IMR-90 (cell line): ENCODE measurements at regions not wholly inside any gene's neighbourhood (a gene's known extent, or its start where the extent isn't known, plus 50 kb on each side); places are given as distances from the start of the nearest gene placed in this dataset.

Experiments
- ATAC-seq: fragments of 200-7000 bp; cut with Tn5 transposase; 2 replicates; pipeline ENCODE4 v1.9.1; 2020; ENCODE audit warnings: low read depth, mild to moderate bottlenecking, moderate library complexity
- BruUV-seq: library from RNA; stranded (reverse); fragments of 400-500 nt; replicated peaks from 2 replicates; lab custom pipeline; 2021; lab: Mats Ljungman, UMichigan
- CTCF ChIA-PET: fragments of 300-600 bp; formaldehyde crosslinking; extraction: SDS; loops from one replicate; lab custom pipeline; 2021; ENCODE audit warnings: antibody characterized with exemption; lab: Yijun Ruan, JAX
- POLR2A ChIA-PET: fragments of 300-600 bp; sonication (Branson Sonifier 250); formaldehyde crosslinking; loops from one replicate; lab custom pipeline; 2022; ENCODE audit warnings: antibody characterized with exemption; ENCODE audit not compliant: unreplicated experiment; lab: Charles Lee
- DNase-seq: peaks from one replicate; pipeline ENCODE4 v3.0.0; 2013
- H2AFZ ChIP-seq: replicated peaks from 2 replicates; pipeline ENCODE3; 2013; ENCODE audit warnings: low read length, mild to moderate bottlenecking; ENCODE audit not compliant: poor library complexity
- H2AK5ac ChIP-seq: 2 replicates; pipeline ENCODE4 v1.6.1; 2013; ENCODE audit warnings: low read depth, low read length, inconsistent platforms
- H2AK9ac ChIP-seq: replicated peaks from 2 replicates; pipeline ENCODE3; 2013; ENCODE audit warnings: mild to moderate bottlenecking, low read depth, low read length, moderate library complexity; ENCODE audit not compliant: poor library complexity
- H2BK120ac ChIP-seq: 2 replicates; pipeline ENCODE4 v1.6.1; 2013; ENCODE audit warnings: low read depth, low read length, inconsistent platforms
- H2BK15ac ChIP-seq: 3 replicates; pipeline ENCODE4 v1.6.1; 2013; ENCODE audit warnings: low read depth, low read length, inconsistent platforms
- H2BK20ac ChIP-seq: 2 replicates; pipeline ENCODE4 v1.6.1; 2013; ENCODE audit warnings: low read depth, mild to moderate bottlenecking, inconsistent platforms, low read length, moderate library complexity
- H2BK5ac ChIP-seq: 2 replicates; pipeline ENCODE4 v1.6.1; 2013; ENCODE audit warnings: mild to moderate bottlenecking, low read depth, low read length, inconsistent platforms; ENCODE audit not compliant: poor library complexity, severe bottlenecking
- H3K14ac ChIP-seq: replicated peaks from 2 replicates; pipeline ENCODE4 v1.6.1; 2013; ENCODE audit warnings: low read depth, low read length, inconsistent platforms
- H3K18ac ChIP-seq: 2 replicates; pipeline ENCODE4 v1.6.1; 2013; ENCODE audit warnings: low read depth, low read length, control low read depth
- H3K23ac ChIP-seq: 2 replicates; pipeline ENCODE4 v1.6.1; 2013; ENCODE audit warnings: low read depth, low read length, inconsistent platforms
- H3K27ac ChIP-seq: 2 replicates; pipeline ENCODE4 v1.5.1; 2013; ENCODE audit warnings: mild to moderate bottlenecking, control low read depth, low read length; ENCODE audit not compliant: insufficient read depth
- H3K27me3 ChIP-seq: 2 replicates; pipeline ENCODE4 v1.6.1; 2013; ENCODE audit warnings: low read length; ENCODE audit not compliant: control insufficient read depth, insufficient read depth
- H3K36me3 ChIP-seq: 2 replicates; pipeline ENCODE4 v1.6.1; 2013; ENCODE audit warnings: low read length, mixed read lengths; ENCODE audit not compliant: control insufficient read depth, insufficient read depth
- H3K4ac ChIP-seq: 2 replicates; pipeline ENCODE4 v1.6.1; 2013; ENCODE audit warnings: low read depth, low read length, inconsistent platforms
- H3K4me1 ChIP-seq: 2 replicates; pipeline ENCODE4 v1.6.1; 2013; ENCODE audit warnings: low read length, mixed read lengths; ENCODE audit not compliant: control insufficient read depth, insufficient read depth
- H3K4me2 ChIP-seq: 2 replicates; pipeline ENCODE4 v1.6.1; 2013; ENCODE audit warnings: low read depth, mild to moderate bottlenecking, control low read depth, low read length, moderate library complexity
- H3K4me3 ChIP-seq: 2 replicates; pipeline ENCODE4 v1.5.1; 2013; ENCODE audit warnings: low read depth, mild to moderate bottlenecking, control low read depth, low read length, moderate library complexity; ENCODE audit not compliant: insufficient read depth
- H3K56ac ChIP-seq: 2 replicates; pipeline ENCODE4 v1.6.1; 2013; ENCODE audit warnings: low read length, inconsistent platforms; ENCODE audit not compliant: insufficient read depth; ENCODE audit errors: extremely low read depth
- H3K79me1 ChIP-seq, 2 experiments: 2 replicates each; pipeline ENCODE4 v1.6.1; 2013; ENCODE audit warnings: low read length in 2 of 2, inconsistent platforms in 1 of 2, low read depth in 1 of 2
- H3K9ac ChIP-seq: 2 replicates; pipeline ENCODE4 v1.6.1; 2013; ENCODE audit warnings: low read depth, low read length, control low read depth
- H3K9me1 ChIP-seq: 2 replicates; pipeline ENCODE4 v1.6.1; 2013; ENCODE audit warnings: low read length, inconsistent platforms; ENCODE audit not compliant: insufficient read depth
- H3K9me3 ChIP-seq: 2 replicates; pipeline ENCODE4 v1.6.1; 2013; ENCODE audit warnings: low read length; ENCODE audit not compliant: control insufficient read depth, insufficient read depth
- H4K20me1 ChIP-seq: 2 replicates; pipeline ENCODE4 v1.6.1; 2013; ENCODE audit warnings: low read length, inconsistent platforms; ENCODE audit not compliant: insufficient read depth
- H4K5ac ChIP-seq: 2 replicates; pipeline ENCODE4 v1.6.1; 2013; ENCODE audit warnings: mild to moderate bottlenecking, low read depth, low read length, control low read depth
- H4K8ac ChIP-seq, 2 experiments: 2 replicates each; pipeline ENCODE4 v1.6.1; 2013; ENCODE audit warnings: low read depth in 2 of 2, low read length in 2 of 2, control low read depth in 1 of 2, inconsistent platforms in 1 of 2
- H4K91ac ChIP-seq: 2 replicates; pipeline ENCODE4 v1.6.1; 2013; ENCODE audit warnings: low read depth, low read length, inconsistent platforms; ENCODE audit not compliant: insufficient read depth
- BHLHE40 ChIP-seq: fragments of 150-350 bp; IDR thresholded peaks from 2 replicates; pipeline ENCODE4 v1.6.1; 2016; ENCODE audit warnings: mild to moderate bottlenecking, low read depth, low read length
- CHD1 ChIP-seq: IDR thresholded peaks from 2 replicates; pipeline ENCODE4 v1.6.1; 2012; ENCODE audit warnings: low read depth, low read length, improper control_type of control experiment
- CTCF ChIP-seq: conservative IDR thresholded peaks from 2 replicates; pipeline ENCODE4 v1.5.1; 2012; ENCODE audit warnings: mild to moderate bottlenecking, low read depth, low read length, improper control_type of control experiment
- FOS ChIP-seq: fragments of 150-350 bp; IDR thresholded peaks from 2 replicates; pipeline ENCODE4 v1.6.1; 2016; ENCODE audit warnings: low read depth, low read length
- MAFK ChIP-seq: IDR thresholded peaks from 2 replicates; pipeline ENCODE4 v1.6.1; 2012; ENCODE audit warnings: low read depth, low read length, improper control_type of control experiment
- MXI1 ChIP-seq: IDR thresholded peaks from 2 replicates; pipeline ENCODE4 v1.6.1; 2012; ENCODE audit warnings: low read depth, mild to moderate bottlenecking, low read length, moderate library complexity, borderline replicate concordance
- NFE2L2 ChIP-seq: fragments of 150-350 bp; IDR thresholded peaks from 2 replicates; pipeline ENCODE4 v1.6.1; 2016; ENCODE audit warnings: low read depth, mild to moderate bottlenecking, low read length
- POLR2A ChIP-seq: IDR thresholded peaks from 2 replicates; pipeline ENCODE4 v1.6.1; 2012; ENCODE audit warnings: mild to moderate bottlenecking, low read depth, low read length
- RAD21 ChIP-seq: IDR thresholded peaks from 2 replicates; pipeline ENCODE4 v1.6.1; 2012; ENCODE audit warnings: low read length, improper control_type of control experiment
- RFX5 ChIP-seq: IDR thresholded peaks from 2 replicates; pipeline ENCODE4 v1.8.0; 2012; ENCODE audit warnings: low read depth, mild to moderate bottlenecking, low read length, moderate library complexity
- USF2 ChIP-seq: fragments of 150-350 bp; IDR thresholded peaks from 2 replicates; pipeline ENCODE4 v1.6.1; 2017; ENCODE audit warnings: mild to moderate bottlenecking, antibody characterized with exemption, low read length, low read depth
- WGBS, 2 experiments: methylation state at CpG; one replicate each; pipeline versions ENCODE4 v1.1.5 to v1.1.7; 2013; ENCODE audit warnings: missing lambda C conversion rate in 2 of 2; ENCODE audit not compliant: insufficient read length in 1 of 2; ENCODE audit errors: extremely low coverage in 2 of 2; 5-methylcytosine and 5-hydroxymethylcytosine counted together
- dilution Hi-C: fragments of 300-500 bp; cut with HindIII; formaldehyde crosslinking; loops from one replicate; pipeline ENCODE4 v1.14.3; 2018; ENCODE audit warnings: low sequenced_read_pairs; ENCODE audit not compliant: unreplicated experiment
- in situ Hi-C: fragments of 300-500 bp; cut with MboI; formaldehyde crosslinking; loops from 3 replicates; pipeline ENCODE4 v1.14.3; 2019; ENCODE audit warnings: low sequenced_read_pairs, inconsistent platforms, mixed read lengths
- intact Hi-C: fragments of 100-400 bp; cut with micrococcal nuclease; formaldehyde crosslinking; loops from 2 replicates; pipeline ENCODE4 v1.10.0; 2022
- TF ChIP-seq, protein P1 (sequence below): fragments of 150-350 bp; IDR thresholded peaks from 2 replicates; pipeline ENCODE4 v1.6.1; 2016; ENCODE audit warnings: low read depth, mild to moderate bottlenecking, low read length, moderate library complexity, borderline replicate concordance

DNA sequence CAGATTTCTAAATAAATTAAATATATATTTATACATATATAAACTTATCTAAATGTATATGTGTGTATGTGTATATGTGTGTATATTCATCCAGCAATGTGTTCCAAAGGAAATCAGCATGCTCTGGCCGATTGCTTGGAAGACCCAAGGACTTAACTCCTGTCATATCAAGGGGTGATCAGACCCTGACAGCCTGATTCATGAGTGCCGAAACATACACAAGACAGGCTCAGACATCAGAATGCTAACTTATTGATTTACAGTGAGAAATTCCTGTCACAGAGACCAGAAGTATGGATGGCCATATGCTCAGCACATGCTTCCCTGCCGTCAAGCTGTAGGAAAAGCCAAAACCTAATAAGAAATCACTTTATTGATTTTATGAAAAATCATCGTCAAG lies 545.1 kb upstream of the NR5A2 start:
- Histone ChIP-seq H3K27me3 (no peaks in the 10 kb centered on the region), H4K91ac (no peak overlapping the region), H2BK120ac (no peak overlapping the region), H4K5ac (no peak overlapping the region), H3K9me1 (no peaks in the 10 kb centered on the region), H4K20me1 (no peaks in the 10 kb centered on the region), H3K4me1 (no peaks in the 10 kb centered on the region), H2AK9ac (no peak overlapping the region), H2AK5ac (no peak overlapping the region), H3K9me3 (no peaks in the 10 kb centered on the region), H3K36me3 (no peaks in the 10 kb centered on the region), H2BK5ac (no peak overlapping the region), H3K14ac (no peak overlapping the region), H3K4me3 (no peak overlapping the region), H2BK20ac (no peak overlapping the region), H3K18ac (no peak overlapping the region), H3K23ac (no peak overlapping the region), H3K56ac (no peak overlapping the region), H2AFZ (no peak overlapping the region), H3K4me2 (no peak overlapping the region), H3K4ac (no peak overlapping the region), H2BK15ac (no peak overlapping the region), H3K27ac (no peak overlapping the region), H4K8ac (no peak overlapping the region), H3K9ac (no peak overlapping the region), H3K79me1 (no peaks in the 10 kb centered on the region)
- ATAC-seq (no peak), DNase-seq (no peak)
- CTCF ChIA-PET, result no interaction called here
- POLR2A ChIA-PET, result no interaction called here
- in situ Hi-C loops (no loop called here), dilution Hi-C loops (no loop called here), intact Hi-C loops (no loop called here)
- no TSS peak for BruUV-seq
- TF ChIP-seq CTCF (no peak), USF2 (no peak), POLR2A (no peak), FOS (no peak), MXI1 (no peak), RAD21 (no peak), RFX5 (no peak), CHD1 (no peak), BHLHE40 (no peak), MAFK (no peak), NFE2L2 (no peak)
- TF ChIP-seq, protein P1, sequence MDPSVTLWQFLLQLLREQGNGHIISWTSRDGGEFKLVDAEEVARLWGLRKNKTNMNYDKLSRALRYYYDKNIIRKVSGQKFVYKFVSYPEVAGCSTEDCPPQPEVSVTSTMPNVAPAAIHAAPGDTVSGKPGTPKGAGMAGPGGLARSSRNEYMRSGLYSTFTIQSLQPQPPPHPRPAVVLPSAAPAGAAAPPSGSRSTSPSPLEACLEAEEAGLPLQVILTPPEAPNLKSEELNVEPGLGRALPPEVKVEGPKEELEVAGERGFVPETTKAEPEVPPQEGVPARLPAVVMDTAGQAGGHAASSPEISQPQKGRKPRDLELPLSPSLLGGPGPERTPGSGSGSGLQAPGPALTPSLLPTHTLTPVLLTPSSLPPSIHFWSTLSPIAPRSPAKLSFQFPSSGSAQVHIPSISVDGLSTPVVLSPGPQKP, result no peak
- 33% methylated on average over 1 of the region's 4 CpGs; no CpG with 5 or more reads in 1 of the 2 experiments for WGBS, 2 experiments
